CD4-positive, alpha-beta T cell treated with Interleukin-6 for 4 hours (primary cell): ENCODE measurements at regions not wholly inside any gene's neighbourhood (a gene's known extent, or its start where the extent isn't known, plus 50 kb on each side); places are given as distances from the start of the nearest gene placed in this dataset.
A peak's percentile ranks its signal among the peaks of the same experiment; 100 is the strongest.
"Not testable (repeated sequence)": the region's sequence is repeated elsewhere in the genome, so short reads cannot be mapped to it uniquely, and the experiment has no call there.

Experiments
- DNase-seq: peaks from one replicate; pipeline ENCODE4 v3.0.0-alpha.2; 2020; ENCODE audit warnings: mixed read lengths

GRCh38 chr12:67457136-67457535 lies 188.0 kb downstream of the CAND1 start:
- no peak for DNase-seq

- DNase-seq, result no peak
Measured at GRCh38 chr12:67457778-67458665, 188.9 kb downstream of the CAND1 start.

- no peak for DNase-seq
Measured at GRCh38 chr12:67459173-67459572, 189.4 kb upstream of the DYRK2 start.

- DNase-seq, result no peak
Measured at GRCh38 chr12:67459578-67459977, 189.0 kb upstream of the DYRK2 start.

GRCh38 chr12:67460388-67460787 lies 188.2 kb upstream of the DYRK2 start:
- DNase-seq, result no peak

- DNase-seq, result no peak
Measured at GRCh38 chr12:67468549-67469245, 179.8 kb upstream of the DYRK2 start.

GRCh38 chr12:67469666-67470065 lies 178.9 kb upstream of the DYRK2 start:
- peak; percentile 18 for DNase-seq

- DNase-seq, result no peak
Measured at GRCh38 chr12:67471810-67472209, 176.7 kb upstream of the DYRK2 start.

GRCh38 chr12:67472539-67472938 lies 176.0 kb upstream of the DYRK2 start:
- DNase-seq, result no peak

GRCh38 chr12:67474934-67475620 lies 173.5 kb upstream of the DYRK2 start:
- DNase-seq, result no peak

GRCh38 chr12:67475725-67476124 lies 172.8 kb upstream of the DYRK2 start:
- DNase-seq, result no peak

- no peak for DNase-seq
Measured at GRCh38 chr12:67477681-67478265, 170.8 kb upstream of the DYRK2 start.

- DNase-seq, result peak; percentile 96
Measured at GRCh38 chr12:67482751-67483661, 165.5 kb upstream of the DYRK2 start.

- no peak for DNase-seq
Measured at GRCh38 chr12:67483871-67484554, 164.5 kb upstream of the DYRK2 start.

- peak; percentile 52 for DNase-seq
Measured at GRCh38 chr12:67484791-67485480, 163.6 kb upstream of the DYRK2 start.

GRCh38 chr12:67486671-67487070 lies 161.9 kb upstream of the DYRK2 start:
- no peak for DNase-seq

GRCh38 chr12:67488349-67488748 lies 160.2 kb upstream of the DYRK2 start:
- DNase-seq, result not testable (repeated sequence)

GRCh38 chr12:67489007-67489406 lies 159.5 kb upstream of the DYRK2 start:
- DNase-seq, result no peak

GRCh38 chr12:67496581-67496980 lies 152.0 kb upstream of the DYRK2 start:
- no peak for DNase-seq

GRCh38 chr12:67498991-67499390 lies 149.6 kb upstream of the DYRK2 start:
- no peak for DNase-seq

- no peak for DNase-seq
Measured at GRCh38 chr12:67501362-67501761, 147.2 kb upstream of the DYRK2 start.
